ENCODE measurements at regions not wholly inside any gene's neighbourhood (a gene's known extent, or its start where the extent isn't known, plus 50 kb on each side); places are given as distances from the start of the nearest gene placed in this dataset.

DNA sequence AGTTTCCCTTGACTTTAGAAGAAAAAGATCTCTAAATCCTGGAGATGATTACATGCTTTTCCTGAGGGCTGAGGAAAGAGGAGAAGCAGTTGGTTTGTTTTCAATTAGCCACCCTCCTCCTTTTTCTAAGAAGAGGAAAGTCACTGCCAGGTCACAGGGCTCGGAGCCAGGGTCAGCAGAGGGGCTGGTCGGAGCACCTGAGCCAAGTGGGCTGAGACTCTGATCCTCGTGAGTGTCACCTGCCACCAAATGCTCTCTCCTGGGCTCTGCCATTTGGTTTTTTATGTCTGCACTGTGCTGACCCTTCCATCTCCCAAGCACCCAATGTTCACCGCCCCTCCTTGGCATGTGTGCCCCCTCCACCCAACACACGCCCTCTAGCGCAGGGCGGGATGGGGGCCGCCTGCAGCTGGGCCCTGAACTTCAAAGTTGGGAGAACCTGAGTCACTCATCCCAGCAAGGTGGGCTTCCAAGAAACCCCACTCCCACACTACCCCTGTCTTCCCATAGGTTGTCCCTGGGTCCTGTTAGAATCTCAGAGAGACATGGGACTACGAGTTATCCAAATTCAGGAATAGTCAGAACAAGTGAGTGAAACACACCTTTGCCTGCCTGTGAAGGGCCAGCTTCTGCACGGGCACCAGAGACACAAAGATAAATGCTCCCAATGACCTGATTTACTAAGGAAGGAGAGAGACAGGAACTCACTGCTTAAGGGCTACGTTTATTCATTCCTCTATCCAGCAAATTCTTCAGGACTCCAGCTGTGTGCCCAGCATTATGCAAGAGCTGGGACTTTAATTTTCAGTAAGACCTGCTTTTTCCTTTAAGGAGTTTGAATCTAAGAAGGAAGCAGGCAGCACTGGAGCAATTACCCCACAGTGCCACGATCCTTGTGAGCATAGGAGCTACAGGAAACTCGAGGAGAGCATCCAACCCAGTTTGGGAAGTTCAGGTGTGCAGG, 127.5 kb downstream of the RHOU start:
- Histone ChIP-seq H3K36me3 (no peaks in the 10 kb centered on the region), H3K27ac (no peak overlapping the region), H3K4me1 (peaks cover 4 to 7% (median 5%) of the 10 kb centered on the region in 4 donors), H3K27me3 (no peaks in the 10 kb centered on the region), H3K9me3 (no peaks in the 10 kb centered on the region), H3K4me3 (no peak overlapping the region)
- 70 to 74% methylated on average over 13 of the region's 13 CpGs for WGBS, 2 donors
- ATAC-seq (ENCODE audit: low FRiP score in 2 of 2): no peak
- TF ChIP-seq, protein P1, sequence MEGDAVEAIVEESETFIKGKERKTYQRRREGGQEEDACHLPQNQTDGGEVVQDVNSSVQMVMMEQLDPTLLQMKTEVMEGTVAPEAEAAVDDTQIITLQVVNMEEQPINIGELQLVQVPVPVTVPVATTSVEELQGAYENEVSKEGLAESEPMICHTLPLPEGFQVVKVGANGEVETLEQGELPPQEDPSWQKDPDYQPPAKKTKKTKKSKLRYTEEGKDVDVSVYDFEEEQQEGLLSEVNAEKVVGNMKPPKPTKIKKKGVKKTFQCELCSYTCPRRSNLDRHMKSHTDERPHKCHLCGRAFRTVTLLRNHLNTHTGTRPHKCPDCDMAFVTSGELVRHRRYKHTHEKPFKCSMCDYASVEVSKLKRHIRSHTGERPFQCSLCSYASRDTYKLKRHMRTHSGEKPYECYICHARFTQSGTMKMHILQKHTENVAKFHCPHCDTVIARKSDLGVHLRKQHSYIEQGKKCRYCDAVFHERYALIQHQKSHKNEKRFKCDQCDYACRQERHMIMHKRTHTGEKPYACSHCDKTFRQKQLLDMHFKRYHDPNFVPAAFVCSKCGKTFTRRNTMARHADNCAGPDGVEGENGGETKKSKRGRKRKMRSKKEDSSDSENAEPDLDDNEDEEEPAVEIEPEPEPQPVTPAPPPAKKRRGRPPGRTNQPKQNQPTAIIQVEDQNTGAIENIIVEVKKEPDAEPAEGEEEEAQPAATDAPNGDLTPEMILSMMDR (IDR thresholded peaks at IDR 0.05): no peak
- no peak for TF ChIP-seq POLR2A (IDR thresholded peaks at IDR 0.05)
- TF ChIP-seq EP300 (IDR thresholded peaks at IDR 0.05): no peak
- no peak for TF ChIP-seq POLR2AphosphoS5 (IDR thresholded peaks at IDR 0.05)
- peak in 1 of 2 donors; percentile 32 for DNase-seq

DNA sequence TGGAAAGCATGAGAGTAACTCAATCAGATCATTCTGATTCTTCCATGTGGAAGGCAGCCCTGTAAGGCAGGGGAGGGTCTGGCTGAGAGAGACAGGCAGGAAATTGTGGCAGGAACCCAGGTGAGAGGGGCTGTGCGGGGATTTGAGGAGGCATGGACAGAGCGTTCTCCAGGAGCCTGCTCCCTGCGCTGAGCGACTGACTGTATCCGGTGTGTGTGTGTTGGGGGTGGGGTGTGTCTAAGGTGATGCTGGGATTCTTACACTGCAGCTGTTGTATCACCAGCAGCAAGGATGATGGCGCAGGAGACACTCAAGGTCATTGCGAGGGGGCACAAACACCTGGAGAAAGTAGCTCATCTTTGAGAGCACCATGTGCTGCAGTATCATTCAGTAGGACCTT, 128.5 kb downstream of the RHOU start:
- ATAC-seq (ENCODE audit: low FRiP score in 2 of 2): no peak
- Histone ChIP-seq H3K4me1 (peaks cover 4 to 7% (median 5%) of the 10 kb centered on the region in 4 donors), H3K27ac (no peak overlapping the region), H3K27me3 (no peaks in the 10 kb centered on the region), H3K9me3 (no peaks in the 10 kb centered on the region), H3K36me3 (no peaks in the 10 kb centered on the region), H3K4me3 (no peak overlapping the region)
- 88 to 94% methylated on average over 7 of the region's 7 CpGs for whole genome bisulfite sequencing, 2 donors
- DNase-seq: no peak
- TF ChIP-seq, protein P1 (IDR thresholded peaks at IDR 0.05): no peak
- TF ChIP-seq POLR2AphosphoS5 (IDR thresholded peaks at IDR 0.05) (no peak), EP300 (IDR thresholded peaks at IDR 0.05) (no peak), POLR2A (IDR thresholded peaks at IDR 0.05) (no peak)

DNA sequence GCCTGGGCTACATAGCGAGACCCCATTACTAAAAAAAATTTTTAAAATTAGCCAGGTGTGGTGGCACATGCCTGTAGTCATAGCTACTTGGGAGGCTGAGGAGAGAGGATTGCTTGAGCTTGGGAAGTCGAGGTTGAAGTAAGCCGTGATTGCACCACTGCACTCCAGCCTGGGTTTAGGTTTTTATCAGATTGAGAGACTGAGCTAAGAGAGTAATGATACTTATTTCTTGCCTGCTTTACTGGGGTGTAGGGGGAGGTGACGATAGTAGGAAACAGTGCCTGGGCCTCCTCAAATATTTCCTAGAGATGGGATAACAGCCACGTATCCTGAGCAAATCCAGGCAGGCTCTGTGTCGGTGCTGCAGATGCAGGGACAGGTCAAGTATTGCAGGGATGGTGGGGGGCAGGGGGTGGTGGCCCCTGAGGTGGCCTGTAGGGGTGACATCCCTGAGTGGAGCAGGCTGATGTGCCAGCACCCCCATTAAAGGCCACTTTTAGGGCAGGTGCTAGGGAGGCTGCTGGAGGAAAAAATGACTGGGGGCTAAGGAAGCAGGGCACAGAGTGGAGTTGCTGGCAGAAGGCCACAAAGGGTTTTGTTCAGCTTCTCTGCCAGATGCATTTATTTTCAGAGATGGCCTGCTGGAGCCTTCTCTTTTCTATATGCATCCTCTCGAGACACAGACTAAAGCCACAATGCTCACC, 130.5 kb downstream of the RHOU start:
- Histone ChIP-seq H3K9me3 (no peaks in the 10 kb centered on the region), H3K4me1 (peaks cover 4 to 7% (median 5%) of the 10 kb centered on the region in 4 donors), H3K27me3 (no peaks in the 10 kb centered on the region), H3K4me3 (no peak overlapping the region), H3K27ac (no peak overlapping the region), H3K36me3 (no peaks in the 10 kb centered on the region)
- DNase-seq: no peak
- WGBS, 2 donors: 93 to 98% methylated on average over 5 to 7 of the region's 7 CpGs
- TF ChIP-seq POLR2AphosphoS5 (IDR thresholded peaks at IDR 0.05) (no peak), POLR2A (IDR thresholded peaks at IDR 0.05) (no peak), EP300 (IDR thresholded peaks at IDR 0.05) (no peak)
- TF ChIP-seq, protein P1 (IDR thresholded peaks at IDR 0.05): no peak
- ATAC-seq (ENCODE audit: low FRiP score in 2 of 2): no peak

DNA sequence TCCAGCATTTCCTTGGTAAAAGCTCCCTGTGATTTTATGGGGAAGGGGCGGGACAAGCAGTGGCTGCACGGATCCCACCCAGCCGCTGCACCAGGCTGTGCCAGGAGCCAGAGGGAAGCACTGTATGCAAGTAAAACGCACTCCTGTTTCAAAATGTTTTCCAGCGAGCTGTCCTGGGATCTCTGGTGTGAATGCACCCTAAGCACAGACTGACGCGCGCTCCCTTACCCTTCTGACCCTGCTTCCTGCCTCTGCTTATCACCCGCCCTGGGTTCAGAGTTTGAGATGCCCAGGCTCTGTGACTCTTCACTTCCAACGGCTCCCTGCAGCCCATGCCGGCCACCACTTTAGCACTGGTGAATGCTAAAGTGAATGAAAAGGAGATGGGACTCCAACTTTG, 131.2 kb downstream of the RHOU start:
- peak in 1 of 2 donors; percentile 27 for DNase-seq
- Histone ChIP-seq H3K9me3 (no peaks in the 10 kb centered on the region), H3K27me3 (no peaks in the 10 kb centered on the region), H3K36me3 (no peaks in the 10 kb centered on the region), H3K4me1 (peaks cover 4 to 7% (median 5%) of the 10 kb centered on the region in 4 donors), H3K27ac (no peak overlapping the region), H3K4me3 (no peak overlapping the region)
- no peak for ATAC-seq (ENCODE audit: low FRiP score in 2 of 2)
- whole genome bisulfite sequencing, 2 donors: 68 to 71% methylated on average over 11 of the region's 11 CpGs
- TF ChIP-seq, protein P1 (IDR thresholded peaks at IDR 0.05): no peak
- no peak for TF ChIP-seq POLR2A (IDR thresholded peaks at IDR 0.05)
- TF ChIP-seq EP300 (IDR thresholded peaks at IDR 0.05): no peak
- no peak for TF ChIP-seq POLR2AphosphoS5 (IDR thresholded peaks at IDR 0.05)

All from upper lobe of left lung (tissue), 6 donors.